Panc1 (cell line): ENCODE measurements at regions not wholly inside any gene's neighbourhood (a gene's known extent, or its start where the extent isn't known, plus 50 kb on each side); places are given as distances from the start of the nearest gene placed in this dataset.

Experiments
- POLR2AphosphoS5 ChIP-seq: IDR thresholded peaks from 2 replicates; pipeline ENCODE4 v1.6.1; 2012; ENCODE audit warnings: mild to moderate bottlenecking, low read depth, low read length, moderate library complexity
- TCF7L2 ChIP-seq: IDR thresholded peaks from 2 replicates; pipeline ENCODE4 v1.6.1; 2011; ENCODE audit warnings: mild to moderate bottlenecking, low read depth, low read length, inconsistent platforms
- TF ChIP-seq, protein P1 (sequence below): fragments of 450-650 bp; IDR thresholded peaks from 2 replicates; pipeline ENCODE4 v1.5.1; 2017; ENCODE audit warnings: mild to moderate bottlenecking

DNA sequence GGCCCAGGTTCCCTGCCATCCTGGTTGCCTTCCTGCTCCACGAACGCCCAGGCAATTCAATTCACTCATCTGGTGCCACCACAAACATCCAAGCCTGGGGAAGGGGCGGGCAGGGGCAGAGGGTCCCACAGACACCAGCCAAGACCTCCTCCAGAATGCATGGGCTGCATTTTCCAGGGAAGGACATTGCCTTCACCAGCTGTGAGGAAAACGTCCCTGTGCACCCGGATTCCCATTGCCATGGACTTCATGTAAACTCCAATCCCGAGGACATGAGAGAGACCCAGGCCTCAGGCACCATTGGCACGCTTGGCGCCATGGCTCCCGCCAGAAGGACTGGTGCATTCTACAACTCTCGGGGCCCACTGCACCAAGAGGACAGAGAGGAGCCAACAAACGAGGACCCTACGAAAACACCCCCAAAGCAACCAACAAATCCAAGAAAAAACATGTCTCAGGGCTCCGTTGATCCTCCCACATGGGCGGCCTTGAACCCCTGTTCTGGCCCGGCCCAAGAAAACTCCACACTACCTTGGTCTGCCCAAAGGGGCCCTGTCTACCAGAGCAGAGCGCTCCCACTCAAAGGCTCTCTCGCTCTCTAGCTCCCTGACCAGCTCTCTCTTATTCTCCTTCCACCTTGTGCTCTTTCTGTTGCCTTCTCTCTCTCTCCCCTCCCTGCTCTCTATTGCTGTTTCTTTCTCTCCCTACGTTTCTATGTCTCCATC, 183.9 kb downstream of the ALG10 start:
- TF ChIP-seq, protein P1, sequence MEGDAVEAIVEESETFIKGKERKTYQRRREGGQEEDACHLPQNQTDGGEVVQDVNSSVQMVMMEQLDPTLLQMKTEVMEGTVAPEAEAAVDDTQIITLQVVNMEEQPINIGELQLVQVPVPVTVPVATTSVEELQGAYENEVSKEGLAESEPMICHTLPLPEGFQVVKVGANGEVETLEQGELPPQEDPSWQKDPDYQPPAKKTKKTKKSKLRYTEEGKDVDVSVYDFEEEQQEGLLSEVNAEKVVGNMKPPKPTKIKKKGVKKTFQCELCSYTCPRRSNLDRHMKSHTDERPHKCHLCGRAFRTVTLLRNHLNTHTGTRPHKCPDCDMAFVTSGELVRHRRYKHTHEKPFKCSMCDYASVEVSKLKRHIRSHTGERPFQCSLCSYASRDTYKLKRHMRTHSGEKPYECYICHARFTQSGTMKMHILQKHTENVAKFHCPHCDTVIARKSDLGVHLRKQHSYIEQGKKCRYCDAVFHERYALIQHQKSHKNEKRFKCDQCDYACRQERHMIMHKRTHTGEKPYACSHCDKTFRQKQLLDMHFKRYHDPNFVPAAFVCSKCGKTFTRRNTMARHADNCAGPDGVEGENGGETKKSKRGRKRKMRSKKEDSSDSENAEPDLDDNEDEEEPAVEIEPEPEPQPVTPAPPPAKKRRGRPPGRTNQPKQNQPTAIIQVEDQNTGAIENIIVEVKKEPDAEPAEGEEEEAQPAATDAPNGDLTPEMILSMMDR, result no peak
- no peak for TF ChIP-seq POLR2AphosphoS5
- no peak for TF ChIP-seq TCF7L2
